Choroid plexus epithelial cell (primary cell): ENCODE measurements at regions not wholly inside any gene's neighbourhood (a gene's known extent, or its start where the extent isn't known, plus 50 kb on each side); places are given as distances from the start of the nearest gene placed in this dataset.

Experiments
- DNase-seq: peaks from one replicate; pipeline ENCODE4 v3.0.0-alpha.2; 2010; ENCODE audit warnings: low read depth
- H3K4me3 ChIP-seq: 2 replicates; pipeline ENCODE4 v1.5.1; 2011; ENCODE audit warnings: low read depth, mild to moderate bottlenecking, control low read depth, low read length, moderate library complexity
- CTCF ChIP-seq: conservative IDR thresholded peaks from 2 replicates; pipeline ENCODE4 v1.5.1; 2011; ENCODE audit warnings: low read depth, mild to moderate bottlenecking, control low read depth, inconsistent platforms, low read length, moderate library complexity

- TF ChIP-seq CTCF, result peak; percentile 3
- no peak overlapping the region for H3K4me3 ChIP-seq
- no peak for DNase-seq
These were observed 79.1 kb upstream of the UBE2E3 start for GRCh38 chr2:180901331-180901730.

- DNase-seq, result no peak
- TF ChIP-seq CTCF, result no peak
- H3K4me3 ChIP-seq, result no peak overlapping the region
These were observed 86.7 kb upstream of the UBE2E3 start for GRCh38 chr2:180893752-180894151.

GRCh38 chr2:180892091-180892490, 88.3 kb upstream of the UBE2E3 start:
- no peak for TF ChIP-seq CTCF
- no peak overlapping the region for H3K4me3 ChIP-seq
- no peak for DNase-seq

- no peak for TF ChIP-seq CTCF
- H3K4me3 ChIP-seq, result no peak overlapping the region
- DNase-seq, result no peak
These were observed 89.0 kb upstream of the UBE2E3 start for GRCh38 chr2:180891360-180891759.

- no peak overlapping the region for H3K4me3 ChIP-seq
- peak; percentile 14 for DNase-seq
- no peak for TF ChIP-seq CTCF
These were observed 89.6 kb upstream of the UBE2E3 start for GRCh38 chr2:180890781-180891180.

- no peak for TF ChIP-seq CTCF
- no peak overlapping the region for H3K4me3 ChIP-seq
These were observed 97.4 kb upstream of the UBE2E3 start for GRCh38 chr2:180882959-180883358.

GRCh38 chr2:180876506-180876905, 103.9 kb upstream of the UBE2E3 start:
- no peak for TF ChIP-seq CTCF
- no peak overlapping the region for H3K4me3 ChIP-seq
- no peak for DNase-seq

More at GRCh38 chr2:180882959-180883358, 97.4 kb upstream of the UBE2E3 start:
- DNase-seq, result no peak
